Right lobe of liver (tissue), 6 donors: ENCODE measurements at regions not wholly inside any gene's neighbourhood (a gene's known extent, or its start where the extent isn't known, plus 50 kb on each side); places are given as distances from the start of the nearest gene placed in this dataset.

ENCODE experiments used
- ATAC-seq, 4 donors: fragments of 200-7000 bp; cut with Tn5 transposase; one replicate each; pipeline ENCODE4 v1.9.1; 2020; ENCODE audit warnings: mild to moderate bottlenecking in 4 of 4, moderate library complexity in 4 of 4
- DNase-seq, 3 donors: peaks; one replicate each; pipeline ENCODE4 v3.0.0-alpha.2; 2020
- H3K27ac ChIP-seq, 3 donors: fragments of 200-600 bp; one replicate each; pipeline ENCODE4 v1.8.0; 2022
- H3K27me3 ChIP-seq, 2 donors: fragments of 200-600 bp; one replicate each; pipeline ENCODE4 v1.8.0; 2022
- H3K36me3 ChIP-seq, 4 donors: fragments of 200-600 bp; sonication (generic) in 1 of 4; one replicate each; pipeline versions ENCODE4 v1.5.1 to v1.8.0; 2017 to 2022; ENCODE audit warnings: control low read depth in 1 of 4
- H3K4me1 ChIP-seq, 4 donors: fragments of 200-600 bp; sonication (generic) in 1 of 4; one replicate each; pipeline versions ENCODE4 v1.5.1 to v1.8.0; 2017 to 2022; ENCODE audit warnings: control low read depth in 1 of 4
- H3K4me3 ChIP-seq, 3 donors: fragments of 200-600 bp; one replicate each; pipeline ENCODE4 v1.8.0; 2022
- H3K9me3 ChIP-seq, 4 donors: fragments of 200-600 bp; sonication (generic) in 1 of 4; one replicate each; pipeline versions ENCODE4 v1.5.1 to v1.8.0; 2017 to 2022; ENCODE audit warnings: control low read depth in 1 of 4
- POLR2A ChIP-seq: fragments of 450-650 bp; IDR thresholded peaks from one replicate; pipeline ENCODE4 v1.6.1; 2017; ENCODE audit warnings: antibody characterized with exemption, mild to moderate bottlenecking
- WGBS: methylation state at CpG from one replicate; pipeline ENCODE4 v1.1.6; 2018; ENCODE audit warnings: low coverage, low lambda C conversion rate; ENCODE audit not compliant: insufficient coverage; ENCODE audit errors: missing lambda C conversion rate; 5-methylcytosine and 5-hydroxymethylcytosine counted together
- intact Hi-C, 2 donors: fragments of 100-400 bp; cut with DNase I; formaldehyde crosslinking; loops; one replicate each; pipeline versions ENCODE4 v1.11.2 to v1.14.1; 2022
- TF ChIP-seq, protein P1 (sequence below), 4 donors: fragments of 200-600 bp in 3 of 4; fragments of 450-650 bp in 1 of 4; IDR thresholded peaks; one replicate each; pipeline versions ENCODE4 v1.5.1 to v1.8.0; 2016 to 2022; ENCODE audit warnings: antibody characterized with exemption in 4 of 4, mild to moderate bottlenecking in 2 of 4
- donor health status: DM: no; HTN: yes; CAD: no.
- donor health status: DM: no; HTN: no; CAD: no.
- donor health status: DM: no; HTN: no; CAD: no.
- donor health status: DM: no; HTN: yes; CAD: no.
- donor health status: DM: no; HTN: yes; CAD: no.

DNA sequence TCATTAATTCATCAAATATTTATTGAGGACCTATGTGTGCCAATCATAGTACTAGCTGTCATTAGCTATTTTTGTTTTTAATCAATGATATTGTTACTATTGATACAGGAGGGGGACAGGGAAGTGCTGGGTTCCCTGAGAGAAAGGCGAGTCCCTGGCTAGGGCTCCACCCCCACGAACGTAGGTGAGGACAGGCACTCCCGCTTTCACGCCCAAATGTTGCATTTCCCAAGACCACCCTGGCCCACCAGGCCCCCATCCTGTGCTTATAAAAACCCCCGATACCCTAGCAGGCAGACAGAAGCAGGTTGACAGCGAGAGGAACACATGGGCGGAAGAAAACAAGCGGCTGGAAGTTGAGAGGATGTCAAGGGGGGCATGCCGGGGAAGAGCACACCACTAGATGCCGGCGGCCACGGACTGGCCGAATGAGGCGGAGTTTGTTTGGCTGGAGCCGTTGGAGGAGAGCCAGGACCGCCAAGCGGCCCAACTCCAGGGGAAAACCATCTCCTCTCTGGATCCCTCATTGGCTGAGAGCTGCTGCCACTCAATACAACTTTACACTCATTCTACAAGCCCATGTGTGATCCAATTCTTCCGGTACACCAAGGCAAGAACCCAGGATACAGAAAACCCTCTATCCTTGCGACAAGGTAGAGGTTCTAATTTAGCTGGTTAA is 798.7 kb upstream of the SEMA6D start:
- Histone ChIP-seq H3K27ac (no peak overlapping the region), H3K4me1 (no peaks in the 10 kb centered on the region), H3K36me3 (no peaks in the 10 kb centered on the region), H3K9me3 (no peaks in the 10 kb centered on the region), H3K27me3 (no peaks in the 10 kb centered on the region), H3K4me3 (no peak overlapping the region)
- ATAC-seq (no peak), DNase-seq (no peak)
- intact Hi-C loops, result no loop called here
- WGBS, result 78% methylated on average over 19 of the region's 20 CpGs
- TF ChIP-seq POLR2A, result no peak

DNA sequence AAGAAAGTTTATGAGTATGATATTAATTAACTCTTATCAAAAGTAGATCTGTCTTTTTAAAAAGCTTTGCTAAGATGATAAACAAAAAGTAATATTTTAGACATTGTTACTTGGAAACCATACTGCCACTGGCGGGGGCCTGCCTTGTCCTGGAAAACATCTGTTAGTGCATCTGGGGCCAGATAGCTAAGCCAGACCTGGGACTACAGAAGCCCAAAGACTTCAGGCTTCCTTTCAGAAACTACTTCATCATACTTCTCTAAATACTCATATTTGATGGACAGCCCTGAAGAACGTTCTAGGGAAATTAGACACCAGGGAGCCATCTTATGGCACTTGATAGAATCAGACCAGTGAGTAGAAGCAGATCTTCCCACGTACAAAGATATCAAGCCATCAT is 795.4 kb upstream of the SEMA6D start:
- H3K4me3 ChIP-seq, result no peak overlapping the region
- 47% methylated on average over 3 of the region's 3 CpGs for WGBS
- H3K27me3 ChIP-seq, result no peaks in the 10 kb centered on the region
- no peaks in the 10 kb centered on the region for H3K4me1 ChIP-seq
- no peaks in the 10 kb centered on the region for H3K36me3 ChIP-seq
- DNase-seq, result no peak
- H3K9me3 ChIP-seq, result no peaks in the 10 kb centered on the region
- TF ChIP-seq POLR2A, result no peak
- TF ChIP-seq, protein P1, sequence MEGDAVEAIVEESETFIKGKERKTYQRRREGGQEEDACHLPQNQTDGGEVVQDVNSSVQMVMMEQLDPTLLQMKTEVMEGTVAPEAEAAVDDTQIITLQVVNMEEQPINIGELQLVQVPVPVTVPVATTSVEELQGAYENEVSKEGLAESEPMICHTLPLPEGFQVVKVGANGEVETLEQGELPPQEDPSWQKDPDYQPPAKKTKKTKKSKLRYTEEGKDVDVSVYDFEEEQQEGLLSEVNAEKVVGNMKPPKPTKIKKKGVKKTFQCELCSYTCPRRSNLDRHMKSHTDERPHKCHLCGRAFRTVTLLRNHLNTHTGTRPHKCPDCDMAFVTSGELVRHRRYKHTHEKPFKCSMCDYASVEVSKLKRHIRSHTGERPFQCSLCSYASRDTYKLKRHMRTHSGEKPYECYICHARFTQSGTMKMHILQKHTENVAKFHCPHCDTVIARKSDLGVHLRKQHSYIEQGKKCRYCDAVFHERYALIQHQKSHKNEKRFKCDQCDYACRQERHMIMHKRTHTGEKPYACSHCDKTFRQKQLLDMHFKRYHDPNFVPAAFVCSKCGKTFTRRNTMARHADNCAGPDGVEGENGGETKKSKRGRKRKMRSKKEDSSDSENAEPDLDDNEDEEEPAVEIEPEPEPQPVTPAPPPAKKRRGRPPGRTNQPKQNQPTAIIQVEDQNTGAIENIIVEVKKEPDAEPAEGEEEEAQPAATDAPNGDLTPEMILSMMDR (IDR thresholded peaks at IDR 0.05), result no peak
- intact Hi-C loops, result no loop called here
- H3K27ac ChIP-seq, result no peak overlapping the region
- ATAC-seq, result no peak

DNA sequence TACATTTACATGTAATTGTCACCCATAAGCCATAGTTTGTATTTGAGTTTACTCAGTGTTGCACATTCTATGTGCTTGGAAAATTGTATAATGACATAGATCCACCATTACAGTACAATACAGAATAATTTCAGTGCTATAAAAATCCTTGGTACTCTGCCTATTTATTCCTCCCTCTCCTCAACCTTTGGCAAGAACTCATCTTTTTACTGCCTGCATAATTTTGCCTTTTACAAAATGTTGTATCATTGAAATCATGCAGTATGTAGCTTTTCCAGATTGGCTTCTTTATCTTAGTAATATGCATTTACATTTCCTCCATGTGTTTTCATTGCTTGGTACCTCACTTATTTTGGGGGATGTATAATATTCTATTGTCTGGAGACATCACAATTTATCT is 786.9 kb upstream of the SEMA6D start:
- Histone ChIP-seq H3K4me1 (no peaks in the 10 kb centered on the region), H3K9me3 (no peaks in the 10 kb centered on the region), H3K4me3 (no peak overlapping the region), H3K27ac (no peak overlapping the region), H3K27me3 (peaks cover 0 to 3% of the 10 kb centered on the region in 2 donors), H3K36me3 (no peaks in the 10 kb centered on the region)
- DNase-seq (no peak), ATAC-seq (no peak)
- TF ChIP-seq POLR2A, result no peak
- TF ChIP-seq, protein P1 (IDR thresholded peaks at IDR 0.05), result no peak
- intact Hi-C loops, result no loop called here

DNA sequence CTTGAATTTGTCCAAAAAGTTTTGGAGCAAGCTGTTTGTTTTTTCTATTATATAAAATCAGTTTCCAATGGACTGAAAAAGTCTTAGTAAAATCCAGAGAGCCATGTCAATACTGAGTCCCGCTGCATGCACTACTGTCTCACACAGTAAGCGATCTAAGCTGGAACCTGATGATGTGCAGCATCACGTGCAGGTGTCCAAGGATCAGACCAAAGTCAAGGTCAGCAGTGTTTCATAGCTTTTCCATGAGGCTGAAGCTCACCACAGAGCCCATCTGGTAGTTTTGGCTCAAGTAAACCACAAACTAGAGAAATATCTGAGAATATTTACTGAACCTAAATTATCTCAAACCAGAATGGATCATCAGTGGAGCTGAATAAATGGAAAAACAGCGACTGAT is 784.0 kb upstream of the SEMA6D start:
- TF ChIP-seq, protein P1 (IDR thresholded peaks at IDR 0.05), result no peak
- no peak for TF ChIP-seq POLR2A
- 50% methylated on average over 4 of the region's 4 CpGs for WGBS

DNA sequence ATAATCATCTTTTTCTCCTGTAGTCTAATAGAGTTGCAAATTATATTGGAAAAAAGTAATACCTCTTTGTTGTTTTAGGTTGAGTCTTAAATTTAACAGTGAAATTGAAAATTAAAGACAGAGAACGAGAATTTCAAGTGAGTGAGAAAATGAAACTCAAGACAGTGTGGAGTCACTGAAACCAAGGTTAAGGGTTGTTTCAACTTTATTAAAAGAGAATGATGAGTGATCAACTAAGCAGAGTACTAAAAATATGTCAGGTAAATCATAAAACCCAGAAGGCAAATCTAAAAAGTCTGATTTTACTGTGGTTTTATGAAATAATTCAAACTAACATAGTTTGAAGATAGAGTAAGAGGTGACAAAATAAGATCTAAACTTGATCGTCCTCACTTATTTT is 782.5 kb upstream of the SEMA6D start:
- no peaks in the 10 kb centered on the region for H3K9me3 ChIP-seq
- no peak for ATAC-seq
- TF ChIP-seq POLR2A, result no peak
- TF ChIP-seq, protein P1 (IDR thresholded peaks at IDR 0.05), result no peak
- no peak overlapping the region for H3K27ac ChIP-seq
- intact Hi-C loops, result no loop called here
- H3K4me1 ChIP-seq, result no peaks in the 10 kb centered on the region
- no peaks in the 10 kb centered on the region for H3K36me3 ChIP-seq
- WGBS, result 55% methylated on average over 2 of the region's 2 CpGs
- H3K27me3 ChIP-seq, result peaks cover 0 to 3% of the 10 kb centered on the region in 2 donors
- no peak for DNase-seq
- no peak overlapping the region for H3K4me3 ChIP-seq

More for the DNA sequence above, 784.0 kb upstream of the SEMA6D start:
- no peaks in the 10 kb centered on the region for H3K4me1 ChIP-seq
- no peak overlapping the region for H3K27ac ChIP-seq
- H3K4me3 ChIP-seq, result no peak overlapping the region
- ATAC-seq (no peak), DNase-seq (no peak)
- intact Hi-C loops, result no loop called here
- no peaks in the 10 kb centered on the region for H3K9me3 ChIP-seq
- no peaks in the 10 kb centered on the region for H3K36me3 ChIP-seq
- peaks cover 0 to 3% of the 10 kb centered on the region in 2 donors for H3K27me3 ChIP-seq
